ENCODE measurements at regions not wholly inside any gene's neighbourhood (a gene's known extent, or its start where the extent isn't known, plus 50 kb on each side); places are given as distances from the start of the nearest gene placed in this dataset.

DNA sequence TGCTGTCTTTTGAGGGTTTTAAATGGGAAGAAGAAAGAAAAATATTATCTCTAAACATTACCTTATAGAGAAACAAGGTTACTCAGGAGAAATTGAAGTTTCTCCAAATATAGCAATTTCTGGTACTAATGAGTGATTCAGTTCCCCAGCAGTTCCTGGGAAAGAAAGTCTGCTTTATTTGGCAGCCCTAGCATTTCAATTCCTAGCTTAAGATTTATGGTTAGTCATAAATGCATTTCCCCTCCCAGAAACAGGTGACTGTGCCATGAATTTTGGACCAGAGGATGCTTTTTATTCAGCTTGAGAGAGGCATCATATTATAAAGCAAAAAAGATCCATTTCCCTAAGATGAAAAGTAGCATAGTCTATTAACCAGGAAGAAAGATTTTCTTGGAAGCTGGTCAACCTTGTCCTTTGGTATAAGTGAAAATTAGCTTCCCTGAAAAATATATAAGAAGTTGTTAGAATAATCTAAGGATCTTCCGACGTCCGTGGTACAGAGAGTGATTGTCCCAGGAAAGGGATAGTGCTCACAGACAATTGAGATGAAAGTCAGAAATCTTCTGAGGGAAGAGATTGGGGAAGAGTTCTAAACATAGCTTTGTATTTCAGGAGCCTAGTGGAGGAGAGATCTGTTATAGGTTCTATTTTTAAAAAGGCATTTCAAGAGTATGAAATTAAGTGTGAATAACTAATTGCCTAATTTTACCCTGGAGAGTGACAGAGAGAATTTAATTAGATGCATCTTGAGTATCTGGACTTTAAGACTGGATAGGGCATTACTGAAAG, 164.9 kb downstream of the ESM1 start:
- Histone ChIP-seq H3K4me2 (no peak overlapping the region), H3F3A (replicated peaks; ENCODE audit: insufficient read depth) (peaks cover 7% of the 10 kb centered on the region), H3K9me3 (no peaks in the 10 kb centered on the region), H3K36me3 (replicated peaks in 1 of 2; ENCODE audit: control insufficient read depth in 1 of 2, insufficient read depth in 2 of 2, low read length in 1 of 2) (no peaks in the 10 kb centered on the region), H4K20me1 (ENCODE audit: insufficient read depth) (no peaks in the 10 kb centered on the region), H2AFZ (ENCODE audit: low read depth) (no peak overlapping the region), H3K27me3 (ENCODE audit: insufficient read depth) (no peaks in the 10 kb centered on the region), H3K9me2 (no peaks in the 10 kb centered on the region), H3K4me1 (ENCODE audit: control insufficient read depth in 1 of 2, insufficient read depth in 2 of 2, low read depth in 1 of 2, low read length in 1 of 2) (no peaks in the 10 kb centered on the region), H3K79me2 (ENCODE audit: insufficient read depth) (no peaks in the 10 kb centered on the region), H3K27ac (ENCODE audit: low read depth in 2 of 2, low read length in 1 of 2) (peak overlapping the region; percentile 22 to 53; a peak in 2 of 4 replicates), H3K4me3 (ENCODE audit: low read depth in 2 of 2, low read length in 1 of 2) (no peak overlapping the region), H3K9ac (no peak overlapping the region)
- no peak for DNase-seq
- 59% methylated on average over 3 of the region's 3 CpGs for WGBS (ENCODE audit: low lambda C conversion rate)
- ChIA-PET CTCF (interaction anchor here (0.9 to 2.2 kb wide), 4 partner anchors 9 to 304 kb away, joined by 3 to 13 read pairs (median 4); partner anchors contain the start of gene SNX18), POLR2A (no interaction called here)
- TF ChIP-seq MXI1 (IDR thresholded peaks at IDR 0.05; ENCODE audit: low read depth, low read length) (no peak), GATA2 (CRISPR knock-in tag; IDR thresholded peaks at IDR 0.05) (no peak), FOXJ3 (CRISPR knock-in tag; IDR thresholded peaks at IDR 0.05) (no peak), SIN3A (IDR thresholded peaks at IDR 0.05; ENCODE audit: borderline replicate concordance, low read depth, low read length) (no peak), POLR2AphosphoS5 (IDR thresholded peaks at IDR 0.05; ENCODE audit: low read depth, low read length) (no peak), TAF1 (IDR thresholded peaks at IDR 0.05; ENCODE audit: borderline replicate concordance, low read depth, low read length) (no peak), FOXM1 (IDR thresholded peaks at IDR 0.05; ENCODE audit: low read depth) (no peak)

- CTCF ChIA-PET: no interaction called here
- H3F3A ChIP-seq (replicated peaks; ENCODE audit: insufficient read depth): peaks cover 3% of the 10 kb centered on the region
- TF ChIP-seq NFIC (IDR thresholded peaks at IDR 0.05; ENCODE audit: borderline replicate concordance): no peak
- TF ChIP-seq FOSL2 (IDR thresholded peaks at IDR 0.05; ENCODE audit: borderline replicate concordance, low read depth): peak; percentile 39; the same call in 1 of the 2 replicates
- no peak for TF ChIP-seq MXI1 (IDR thresholded peaks at IDR 0.05; ENCODE audit: low read depth, low read length)
- TF ChIP-seq, protein P1, sequence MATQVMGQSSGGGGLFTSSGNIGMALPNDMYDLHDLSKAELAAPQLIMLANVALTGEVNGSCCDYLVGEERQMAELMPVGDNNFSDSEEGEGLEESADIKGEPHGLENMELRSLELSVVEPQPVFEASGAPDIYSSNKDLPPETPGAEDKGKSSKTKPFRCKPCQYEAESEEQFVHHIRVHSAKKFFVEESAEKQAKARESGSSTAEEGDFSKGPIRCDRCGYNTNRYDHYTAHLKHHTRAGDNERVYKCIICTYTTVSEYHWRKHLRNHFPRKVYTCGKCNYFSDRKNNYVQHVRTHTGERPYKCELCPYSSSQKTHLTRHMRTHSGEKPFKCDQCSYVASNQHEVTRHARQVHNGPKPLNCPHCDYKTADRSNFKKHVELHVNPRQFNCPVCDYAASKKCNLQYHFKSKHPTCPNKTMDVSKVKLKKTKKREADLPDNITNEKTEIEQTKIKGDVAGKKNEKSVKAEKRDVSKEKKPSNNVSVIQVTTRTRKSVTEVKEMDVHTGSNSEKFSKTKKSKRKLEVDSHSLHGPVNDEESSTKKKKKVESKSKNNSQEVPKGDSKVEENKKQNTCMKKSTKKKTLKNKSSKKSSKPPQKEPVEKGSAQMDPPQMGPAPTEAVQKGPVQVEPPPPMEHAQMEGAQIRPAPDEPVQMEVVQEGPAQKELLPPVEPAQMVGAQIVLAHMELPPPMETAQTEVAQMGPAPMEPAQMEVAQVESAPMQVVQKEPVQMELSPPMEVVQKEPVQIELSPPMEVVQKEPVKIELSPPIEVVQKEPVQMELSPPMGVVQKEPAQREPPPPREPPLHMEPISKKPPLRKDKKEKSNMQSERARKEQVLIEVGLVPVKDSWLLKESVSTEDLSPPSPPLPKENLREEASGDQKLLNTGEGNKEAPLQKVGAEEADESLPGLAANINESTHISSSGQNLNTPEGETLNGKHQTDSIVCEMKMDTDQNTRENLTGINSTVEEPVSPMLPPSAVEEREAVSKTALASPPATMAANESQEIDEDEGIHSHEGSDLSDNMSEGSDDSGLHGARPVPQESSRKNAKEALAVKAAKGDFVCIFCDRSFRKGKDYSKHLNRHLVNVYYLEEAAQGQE (IDR thresholded peaks at IDR 0.05; ENCODE audit: low read depth, low read length): no peak
- TF ChIP-seq EP300 (IDR thresholded peaks at IDR 0.05; ENCODE audit: borderline replicate concordance in 1 of 2, low read depth in 1 of 2, low read length in 1 of 2): no peak
- no peak for TF ChIP-seq RFX5 (IDR thresholded peaks at IDR 0.05; ENCODE audit: low read length)
- TF ChIP-seq JUND (IDR thresholded peaks at IDR 0.05): peak; percentile 47
- TF ChIP-seq SIN3A (IDR thresholded peaks at IDR 0.05; ENCODE audit: borderline replicate concordance, low read depth, low read length): no peak
- 0 out of 2 replicates have a peak, but pooled peaks have one; percentile 23 for TF ChIP-seq TCF12 (IDR thresholded peaks at IDR 0.05)
- no peak for TF ChIP-seq TEAD4 (IDR thresholded peaks at IDR 0.05; ENCODE audit: borderline replicate concordance, insufficient read depth)
- TF ChIP-seq, protein P2, sequence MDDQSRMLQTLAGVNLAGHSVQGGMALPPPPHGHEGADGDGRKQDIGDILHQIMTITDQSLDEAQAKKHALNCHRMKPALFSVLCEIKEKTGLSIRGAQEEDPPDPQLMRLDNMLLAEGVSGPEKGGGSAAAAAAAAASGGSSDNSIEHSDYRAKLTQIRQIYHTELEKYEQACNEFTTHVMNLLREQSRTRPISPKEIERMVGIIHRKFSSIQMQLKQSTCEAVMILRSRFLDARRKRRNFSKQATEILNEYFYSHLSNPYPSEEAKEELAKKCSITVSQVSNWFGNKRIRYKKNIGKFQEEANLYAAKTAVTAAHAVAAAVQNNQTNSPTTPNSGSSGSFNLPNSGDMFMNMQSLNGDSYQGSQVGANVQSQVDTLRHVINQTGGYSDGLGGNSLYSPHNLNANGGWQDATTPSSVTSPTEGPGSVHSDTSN (IDR thresholded peaks at IDR 0.05): peak; percentile 49
Measured at GRCh38 chr5:54807421-54807820, 178.0 kb downstream of the ESM1 start.

More at GRCh38 chr5:54807421-54807820, 178.0 kb downstream of the ESM1 start:
- no peak overlapping the region for H3K4me2 ChIP-seq
- H3K9me3 ChIP-seq: no peaks in the 10 kb centered on the region
- H3K27ac ChIP-seq (ENCODE audit: low read depth in 2 of 2, low read length in 1 of 2): peak overlapping the region in 1 of 2 experiments; percentile 24; a peak in 2 of 4 replicates
- no peak overlapping the region; the same call in 1 of the 2 replicates for H2AFZ ChIP-seq (ENCODE audit: low read depth)
- H3K9ac ChIP-seq: no peak overlapping the region
- peaks cover 0 to 3% of the 10 kb centered on the region in 2 experiments; a peak in 1 of 4 replicates for H3K4me1 ChIP-seq (ENCODE audit: control insufficient read depth in 1 of 2, insufficient read depth in 2 of 2, low read depth in 1 of 2, low read length in 1 of 2)
- no peak overlapping the region for H3K4me3 ChIP-seq (ENCODE audit: low read depth in 2 of 2, low read length in 1 of 2)
- no peaks in the 10 kb centered on the region for H3K79me2 ChIP-seq (ENCODE audit: insufficient read depth)
- POLR2A ChIA-PET: no interaction called here
- no peaks in the 10 kb centered on the region for H3K27me3 ChIP-seq (ENCODE audit: insufficient read depth)
- no peaks in the 10 kb centered on the region for H4K20me1 ChIP-seq (ENCODE audit: insufficient read depth)
- 13% methylated on average over 1 of the region's 1 CpG for WGBS (ENCODE audit: low lambda C conversion rate)
- no peaks in the 10 kb centered on the region for H3K9me2 ChIP-seq
- DNase-seq: no peak
- H3K36me3 ChIP-seq (replicated peaks in 1 of 2; ENCODE audit: control insufficient read depth in 1 of 2, insufficient read depth in 2 of 2, low read length in 1 of 2): no peaks in the 10 kb centered on the region

Data from SK-N-SH (cell line).